Fibroblast of skin of left quadriceps (primary cell): ENCODE measurements at regions not wholly inside any gene's neighbourhood (a gene's known extent, or its start where the extent isn't known, plus 50 kb on each side); places are given as distances from the start of the nearest gene placed in this dataset.
"Not testable (repeated sequence)": the region's sequence is repeated elsewhere in the genome, so short reads cannot be mapped to it uniquely, and the experiment has no call there.

Experiments
- DNase-seq, 2 experiments: peaks; one replicate each; pipeline ENCODE4 v3.0.0-alpha.2; 2013; ENCODE audit warnings: low read depth in 2 of 2

- DNase-seq: no peak
These were observed 87.7 kb downstream of the DCK start for GRCh38 chr4:71081192-71081591.

DNA sequence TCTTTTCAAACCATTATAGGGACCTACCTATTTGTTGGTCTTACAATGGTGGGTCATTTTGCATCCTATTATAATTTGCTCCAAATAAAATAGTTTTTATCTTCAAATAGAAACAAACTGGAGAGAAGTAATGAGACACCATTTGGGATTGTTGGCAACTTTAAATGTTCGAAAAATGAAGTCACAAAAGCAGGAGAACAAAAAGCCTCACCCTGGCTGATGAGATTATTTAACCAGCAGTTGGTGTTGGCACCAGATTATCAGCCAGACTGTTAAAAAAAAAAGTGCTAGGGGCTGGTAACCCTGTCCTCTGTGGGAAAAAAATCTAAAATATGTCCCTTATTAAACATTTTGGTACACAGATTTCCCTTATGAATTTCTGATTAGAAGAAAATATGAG lies 100.3 kb downstream of the DCK start:
- no peak for DNase-seq

DNA sequence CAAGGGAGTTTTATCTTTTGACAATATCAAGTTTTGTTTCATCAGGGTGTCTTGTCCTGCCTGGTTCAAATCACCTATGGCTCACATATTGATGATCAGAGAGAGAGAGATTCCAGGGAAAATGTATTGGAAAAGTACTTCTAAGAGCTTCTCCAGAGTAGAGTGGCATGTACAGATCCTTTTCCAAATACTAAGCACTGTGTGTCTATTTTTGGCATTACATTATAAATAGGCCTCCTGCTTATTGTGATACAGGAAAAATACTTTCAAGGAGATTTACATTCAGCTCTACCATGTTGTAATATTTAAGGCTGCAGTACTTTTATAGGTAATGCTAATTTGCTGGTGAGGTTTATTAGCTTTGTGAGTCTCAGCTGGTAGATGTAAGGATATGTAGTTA lies 100.8 kb downstream of the DCK start:
- DNase-seq: no peak

DNA sequence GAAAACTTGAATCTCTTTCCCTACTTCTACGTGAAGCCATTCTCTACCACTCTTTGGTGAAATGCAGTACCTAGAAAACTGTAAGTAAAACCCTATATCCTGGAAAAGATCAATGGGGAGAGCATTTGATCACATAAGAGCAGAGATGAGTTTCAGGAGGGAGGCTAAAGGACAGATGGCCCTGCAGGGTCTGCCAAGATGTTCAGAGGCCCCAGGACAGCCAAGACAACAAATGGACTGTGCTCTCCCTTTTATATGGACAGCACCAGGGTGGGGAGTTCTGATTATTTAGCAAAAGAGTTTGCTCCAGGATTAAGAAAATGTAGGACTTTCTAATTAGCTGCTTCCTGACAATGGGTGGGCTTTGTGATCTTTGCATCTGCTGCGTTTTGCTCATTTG lies 101.7 kb downstream of the DCK start:
- no peak for DNase-seq

GRCh38 chr4:71095545-71095944 lies 102.1 kb downstream of the DCK start:
- DNase-seq: no peak

DNA sequence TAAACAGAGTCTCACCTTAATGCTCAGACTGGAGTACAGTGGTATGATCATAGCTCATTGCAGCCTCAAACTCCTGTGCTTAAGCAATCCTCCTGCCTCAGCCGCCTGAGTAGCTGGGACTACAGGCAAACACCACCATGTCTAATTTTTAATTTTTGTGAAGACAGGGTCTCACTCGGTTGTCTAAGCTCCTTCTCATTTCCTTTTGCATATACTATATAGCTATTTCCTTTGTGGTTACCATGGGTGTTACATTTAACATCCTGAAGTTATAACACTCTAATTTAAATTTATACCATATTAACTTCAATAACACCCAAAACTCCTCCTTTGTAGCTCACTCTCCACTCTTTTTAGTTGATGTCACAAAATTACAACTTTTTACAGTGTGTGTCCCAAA lies 114.3 kb downstream of the DCK start:
- DNase-seq: no peak

GRCh38 chr4:71110499-71110898 lies 117.0 kb downstream of the DCK start:
- DNase-seq: no peak

GRCh38 chr4:71111133-71111532 lies 117.7 kb downstream of the DCK start:
- not testable (repeated sequence) for DNase-seq

DNA sequence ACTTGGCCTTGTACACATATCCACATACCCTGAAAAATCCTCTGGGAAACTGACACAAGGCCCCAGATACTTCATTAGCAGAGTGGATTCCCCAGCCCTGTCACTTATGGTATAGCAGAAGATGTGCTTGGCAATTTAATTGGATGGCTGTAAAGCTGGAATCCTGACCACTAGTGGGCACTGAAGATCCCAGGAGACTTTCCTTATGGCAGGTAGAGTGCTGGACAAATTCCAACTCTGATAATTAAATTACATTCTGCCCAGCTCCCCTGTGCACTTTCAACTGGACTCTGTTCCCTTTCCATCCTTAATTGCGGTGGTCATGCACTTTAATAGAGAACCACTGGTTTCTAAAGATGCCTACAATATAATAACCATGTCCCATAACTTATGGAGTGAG lies 119.8 kb downstream of the DCK start:
- no peak for DNase-seq

DNA sequence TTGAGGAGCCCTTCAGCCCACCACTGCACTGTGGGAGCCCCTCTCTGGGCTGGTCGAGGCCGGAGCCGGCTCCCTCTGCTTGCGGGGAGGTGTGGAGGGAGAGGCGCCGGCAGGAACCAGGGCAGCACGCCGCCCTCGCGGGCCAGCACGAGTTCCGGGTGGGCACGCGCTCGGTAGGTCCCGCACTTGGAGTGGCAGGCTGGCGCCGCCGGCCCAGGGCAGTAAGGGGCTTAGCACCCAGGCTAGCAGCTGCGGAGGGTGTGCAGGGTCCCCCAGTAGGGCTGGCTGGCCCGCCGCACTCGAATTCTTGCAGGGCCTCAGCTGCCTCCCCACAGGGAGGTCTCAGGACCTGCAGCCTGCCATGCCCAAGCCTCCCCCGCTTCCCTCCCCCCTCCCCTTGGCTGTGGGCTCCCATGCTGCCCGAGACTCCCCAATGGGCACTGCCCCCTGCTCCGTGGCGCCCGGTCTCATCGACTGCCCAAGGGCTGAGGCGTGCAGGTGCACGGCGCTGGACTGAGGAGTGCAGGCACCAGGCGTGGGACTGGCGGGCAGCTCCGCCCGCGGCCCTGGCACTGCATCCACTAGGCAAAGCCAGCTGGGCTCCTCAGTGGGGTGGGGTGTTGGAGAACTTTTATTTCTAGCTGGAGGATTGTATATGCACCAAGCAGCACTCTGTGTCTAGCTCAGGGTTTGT lies 127.5 kb downstream of the DCK start:
- no peak for DNase-seq

DNA sequence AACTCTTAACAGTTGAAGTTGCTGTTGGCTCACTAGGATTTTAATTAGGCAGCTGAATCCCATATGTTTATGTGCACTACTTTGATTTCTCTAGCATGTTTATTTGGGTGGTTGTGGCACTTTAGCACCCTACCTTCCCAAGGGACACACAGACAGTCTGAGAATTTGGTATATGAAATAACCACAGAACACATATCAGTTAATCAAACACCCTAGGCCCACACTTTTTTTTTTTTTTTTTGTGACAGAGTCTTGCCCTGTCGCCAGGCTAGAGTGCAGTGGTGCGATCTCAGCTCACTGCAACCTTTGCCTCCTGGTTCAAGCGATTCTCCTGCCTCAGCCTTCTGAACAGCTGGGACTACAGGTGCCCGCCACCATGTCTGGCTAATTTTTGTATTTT lies 130.5 kb downstream of the DCK start:
- no peak for DNase-seq

DNA sequence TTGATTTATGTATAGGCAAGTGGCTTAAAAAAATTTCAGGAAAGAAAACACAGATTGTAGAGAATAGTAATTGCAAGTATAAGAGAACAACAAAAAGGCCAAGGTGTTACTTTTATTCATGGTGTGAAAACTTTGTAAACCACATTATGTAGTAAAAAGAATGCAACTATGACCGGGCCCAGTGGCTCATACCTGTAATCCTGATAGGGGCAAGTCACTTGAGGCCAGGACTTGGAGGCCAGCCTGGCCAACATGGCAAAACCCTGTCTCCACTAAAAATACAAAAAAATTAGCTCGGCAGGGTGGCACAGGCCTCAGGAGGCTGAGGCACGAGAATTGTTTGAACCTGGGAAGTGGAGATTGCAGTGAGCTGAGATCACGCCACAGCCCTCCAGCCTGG lies 131.7 kb downstream of the DCK start:
- no peak for DNase-seq

DNA sequence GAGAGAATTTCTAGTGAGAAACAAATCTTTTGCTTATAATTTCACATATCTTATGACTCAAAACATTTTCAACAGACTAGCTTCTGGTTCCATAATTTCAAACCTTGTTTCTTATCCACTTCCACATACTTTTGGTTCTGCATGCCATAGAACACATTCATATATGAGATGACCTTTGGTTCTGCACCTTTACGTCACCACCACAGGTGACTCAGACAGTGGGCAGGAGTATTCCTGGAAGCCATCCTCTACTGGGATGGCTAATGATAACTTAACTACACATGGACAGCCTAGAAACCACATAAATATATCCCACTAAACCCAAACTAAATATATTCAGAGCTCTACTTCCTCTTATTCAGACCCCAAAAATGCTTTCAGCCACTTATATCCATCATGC lies 133.3 kb downstream of the DCK start:
- DNase-seq: peak; percentile 89

DNA sequence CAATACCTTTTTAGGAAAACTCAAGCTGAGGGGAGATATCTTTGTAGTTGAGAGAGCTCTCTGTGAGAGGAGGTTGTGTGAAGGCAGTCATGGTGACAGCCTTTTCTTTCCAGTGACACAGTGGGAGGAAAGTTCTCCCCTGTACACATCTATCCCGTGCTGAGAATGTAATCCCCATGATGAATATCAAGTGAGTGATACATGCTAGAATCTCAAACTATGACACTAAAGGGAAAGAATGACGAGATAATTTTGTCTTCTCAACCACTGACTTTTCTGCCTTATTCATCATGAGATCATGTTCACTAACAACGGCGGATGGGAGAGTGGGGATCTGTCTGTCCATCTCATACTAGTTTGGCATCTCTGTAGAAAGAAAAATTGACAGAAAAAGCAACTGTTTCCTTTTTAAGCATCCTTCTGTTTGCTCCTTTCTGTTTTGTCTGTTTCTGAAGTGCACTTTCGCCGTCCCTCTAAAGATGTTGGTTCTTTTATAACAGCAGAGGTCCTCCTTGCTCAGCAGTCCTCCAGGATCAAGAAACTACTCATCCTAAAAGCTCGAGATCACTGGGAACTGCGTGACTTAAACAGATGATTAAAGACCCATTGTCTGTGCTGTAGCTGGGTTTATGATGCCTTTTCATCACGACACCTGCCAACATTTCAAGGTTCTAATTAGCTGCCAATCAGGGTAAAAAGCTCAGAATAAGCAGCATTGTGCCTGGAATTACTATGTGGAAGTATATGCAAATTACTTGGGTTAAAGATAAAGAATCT lies 137.6 kb downstream of the DCK start:
- peak; percentile 46 to 48 for DNase-seq

- no peak for DNase-seq
These were observed 139.0 kb downstream of the DCK start for GRCh38 chr4:71132486-71132885.

- no peak for DNase-seq
These were observed 140.0 kb downstream of the DCK start for GRCh38 chr4:71133491-71133890.

GRCh38 chr4:71136071-71136470 lies 142.6 kb downstream of the DCK start:
- no peak for DNase-seq

DNA sequence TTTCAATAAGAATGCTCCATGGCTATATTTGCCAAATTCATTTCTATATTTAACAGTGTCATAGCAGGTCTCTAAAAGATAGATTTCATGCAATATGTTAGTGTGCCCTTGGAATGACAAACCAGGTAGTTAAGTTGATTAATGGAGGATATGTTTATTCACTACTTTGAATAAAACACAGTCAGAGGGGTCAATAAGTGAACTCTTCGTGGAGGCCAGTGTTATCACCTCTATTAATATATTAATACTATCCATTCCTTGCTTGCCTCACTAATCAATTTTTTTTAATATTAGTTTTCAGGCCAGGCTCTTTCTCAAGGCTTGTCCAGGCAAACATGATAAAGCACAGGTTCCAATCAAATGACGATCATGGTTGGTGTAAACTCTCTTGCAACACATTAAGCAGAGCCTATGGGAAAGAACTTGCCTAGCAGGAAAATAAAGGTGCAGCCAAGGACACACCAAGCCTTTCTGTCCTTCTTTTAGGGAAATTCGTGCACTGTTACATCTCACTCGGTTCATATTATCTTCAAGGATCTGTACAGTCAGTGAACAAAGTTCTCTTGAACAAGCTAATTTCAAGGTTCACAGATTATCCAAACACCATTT lies 144.7 kb downstream of the DCK start:
- DNase-seq: no peak

DNA sequence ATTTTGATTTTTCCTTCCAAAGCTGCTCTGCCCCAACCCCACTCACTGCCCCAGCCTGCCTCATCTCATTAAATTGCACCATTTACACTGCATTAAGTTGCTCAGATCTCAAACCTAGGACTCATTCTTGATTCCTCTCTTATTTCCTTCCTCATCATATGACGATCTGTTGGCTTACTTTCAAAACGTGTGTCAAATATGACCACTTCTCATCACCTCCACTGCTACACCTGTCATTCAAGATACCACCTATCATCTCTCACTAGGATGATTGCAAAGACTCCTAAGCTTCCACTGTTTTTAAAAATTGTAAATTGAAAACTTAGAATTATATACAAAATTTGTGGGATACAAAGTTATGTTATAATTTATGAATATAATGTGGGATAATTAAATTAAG lies 147.1 kb downstream of the DCK start:
- no peak for DNase-seq

- no peak for DNase-seq
These were observed 147.7 kb downstream of the DCK start for GRCh38 chr4:71141125-71141524.

DNA sequence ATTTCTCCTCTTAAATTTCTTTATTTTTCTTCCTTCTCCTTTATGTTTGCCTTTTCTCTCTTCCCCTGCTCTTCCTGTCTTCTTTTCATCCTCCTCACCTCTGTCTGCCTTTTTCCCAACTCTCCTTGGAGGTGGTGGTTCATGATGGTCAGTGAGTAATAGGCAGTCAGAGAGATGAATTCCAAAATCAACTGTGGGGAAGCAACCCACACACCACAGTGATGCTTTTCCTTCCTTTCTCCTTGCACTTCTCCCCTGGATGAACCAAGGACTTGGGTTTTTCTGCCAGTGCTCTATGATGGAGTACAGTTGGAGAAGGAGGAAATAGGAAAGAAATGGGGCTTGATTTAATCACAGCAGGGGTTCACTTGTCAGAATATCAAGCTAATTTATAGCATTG lies 153.8 kb downstream of the DCK start:
- DNase-seq: no peak

GRCh38 chr4:71148545-71148944 lies 155.1 kb downstream of the DCK start:
- DNase-seq: no peak

DNA sequence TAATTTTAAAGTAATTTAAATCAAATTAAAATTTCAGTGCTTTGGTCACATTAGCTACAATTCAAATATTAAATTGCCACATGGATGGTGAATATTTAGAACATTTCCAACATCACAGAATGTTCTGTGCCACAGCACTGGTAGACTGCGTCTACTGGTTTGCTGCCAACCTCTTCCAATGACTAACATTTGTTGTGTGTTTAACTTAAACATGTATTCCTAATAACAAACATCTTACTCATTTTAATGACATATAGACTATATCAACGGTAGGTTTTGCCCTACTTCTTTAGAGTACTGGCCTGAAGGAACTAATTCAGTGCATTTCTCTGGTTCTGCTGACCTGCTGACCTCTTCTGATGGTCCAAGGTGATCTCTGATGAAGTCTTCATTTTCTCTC lies 157.6 kb downstream of the DCK start:
- DNase-seq: no peak
